Caki2 (cell line): ENCODE measurements at regions not wholly inside any gene's neighbourhood (a gene's known extent, or its start where the extent isn't known, plus 50 kb on each side); places are given as distances from the start of the nearest gene placed in this dataset.

Source experiments
- DNase-seq: peaks from one replicate; pipeline ENCODE4 v3.0.0-alpha.2; 2015; ENCODE audit warnings: low read depth
- in situ Hi-C: cut with HindIII; loops from 2 replicates; pipeline ENCODE4 v1.10.0; 2016; ENCODE audit warnings: low sequenced_read_pairs, low pct_unique_long_range_greater_than_20kb, mixed read lengths

- in situ Hi-C loops = no loop called here
- DNase-seq = no peak
Measured at GRCh38 chr1:96474985-96475743, 246.4 kb upstream of the PTBP2 start.

GRCh38 chr1:96475903-96476302 is 245.7 kb upstream of the PTBP2 start:
- DNase-seq = no peak
- in situ Hi-C loops = no loop called here

- in situ Hi-C loops = no loop called here
Measured at GRCh38 chr1:96478228-96478627, 243.4 kb upstream of the PTBP2 start.

GRCh38 chr1:96481409-96481808 is 240.2 kb upstream of the PTBP2 start:
- no peak for DNase-seq
- in situ Hi-C loops = no loop called here

More at GRCh38 chr1:96478228-96478627, 243.4 kb upstream of the PTBP2 start:
- no peak for DNase-seq

- DNase-seq = no peak
- in situ Hi-C loops = no loop called here
Measured at GRCh38 chr1:96482616-96483015, 239.0 kb upstream of the PTBP2 start.

GRCh38 chr1:96487394-96487793 is 234.2 kb upstream of the PTBP2 start:
- DNase-seq = no peak
- in situ Hi-C loops = no loop called here

GRCh38 chr1:96487971-96488370 is 233.6 kb upstream of the PTBP2 start:
- in situ Hi-C loops = no loop called here
- DNase-seq = no peak

- DNase-seq = no peak
- in situ Hi-C loops = no loop called here
Measured at GRCh38 chr1:96488777-96489176, 232.8 kb upstream of the PTBP2 start.

- DNase-seq = no peak
- in situ Hi-C loops = no loop called here
Measured at GRCh38 chr1:96492236-96492635, 229.3 kb upstream of the PTBP2 start.

GRCh38 chr1:96498744-96499340 is 222.7 kb upstream of the PTBP2 start:
- no peak for DNase-seq
- in situ Hi-C loops = no loop called here

GRCh38 chr1:96508233-96508632 is 213.4 kb upstream of the PTBP2 start:
- in situ Hi-C loops = no loop called here
- no peak for DNase-seq

- in situ Hi-C loops = no loop called here
- no peak for DNase-seq
Measured at GRCh38 chr1:96509339-96509738, 212.2 kb upstream of the PTBP2 start.

- DNase-seq = no peak
- in situ Hi-C loops = no loop called here
Measured at GRCh38 chr1:96509951-96510350, 211.6 kb upstream of the PTBP2 start.

GRCh38 chr1:96510391-96510790 is 211.2 kb upstream of the PTBP2 start:
- DNase-seq = no peak
- in situ Hi-C loops = no loop called here

- no peak for DNase-seq
- in situ Hi-C loops = no loop called here
Measured at GRCh38 chr1:96510911-96511310, 210.7 kb upstream of the PTBP2 start.

GRCh38 chr1:96513136-96513535 is 208.4 kb upstream of the PTBP2 start:
- in situ Hi-C loops = no loop called here
- DNase-seq = no peak

- DNase-seq = no peak
- in situ Hi-C loops = no loop called here
Measured at GRCh38 chr1:96515430-96515829, 206.2 kb upstream of the PTBP2 start.

- in situ Hi-C loops = no loop called here
- no peak for DNase-seq
Measured at GRCh38 chr1:96515925-96516324, 205.7 kb upstream of the PTBP2 start.

GRCh38 chr1:96519851-96520578 is 201.6 kb upstream of the PTBP2 start:
- in situ Hi-C loops = no loop called here
- no peak for DNase-seq
